ENCODE measurements at regions not wholly inside any gene's neighbourhood (a gene's known extent, or its start where the extent isn't known, plus 50 kb on each side); places are given as distances from the start of the nearest gene placed in this dataset.
A peak's percentile ranks its signal among the peaks of the same experiment; 100 is the strongest.

DNA sequence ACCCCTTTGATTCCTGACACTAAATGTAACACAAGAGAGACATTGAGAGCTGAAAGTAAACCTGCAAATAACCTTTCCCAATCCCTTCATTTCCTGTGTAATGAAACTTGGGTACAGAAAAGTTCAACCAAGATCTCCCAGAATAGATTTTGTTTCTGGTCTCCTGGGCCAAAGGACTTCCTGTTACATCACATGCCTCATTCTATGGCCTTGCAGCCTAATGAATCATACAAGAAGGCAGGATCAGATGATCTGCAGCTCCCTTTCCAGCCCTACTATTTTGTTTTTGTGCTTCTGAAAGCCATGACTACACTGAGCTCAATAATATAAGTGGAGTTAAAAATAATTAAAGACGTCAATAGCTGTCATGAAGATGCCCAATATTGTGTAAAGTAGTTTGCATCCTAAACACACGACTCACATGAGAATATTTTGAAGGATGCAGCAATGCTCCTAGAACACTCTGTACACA, 73.4 kb upstream of the NOX3 start:
- H3K4me1 Mint-ChIP-seq, result peaks cover 13% of the 10 kb centered on the region
- peaks cover 11% of the 10 kb centered on the region for H3K36me3 Mint-ChIP-seq (ENCODE audit: low read depth)
- no peak overlapping the region for H3K4me3 Mint-ChIP-seq
- no peak for TF ChIP-seq CTCF (conservative IDR thresholded peaks at IDR 0.05)
- peak overlapping the region; percentile 23 for H3K27ac Mint-ChIP-seq (ENCODE audit: unreplicated experiment)
- no peaks in the 10 kb centered on the region for H3K27me3 Mint-ChIP-seq (ENCODE audit: low read depth)
- DNase-seq (ENCODE audit: low read depth, low spot score), result no peak
- H3K9me3 Mint-ChIP-seq, result peaks cover 7% of the 10 kb centered on the region

- H3K4me3 Mint-ChIP-seq, result no peak overlapping the region
- H3K4me1 Mint-ChIP-seq, result peaks cover 19% of the 10 kb centered on the region
- no peak for DNase-seq (ENCODE audit: low read depth, low spot score)
- no peak overlapping the region for H3K27ac Mint-ChIP-seq (ENCODE audit: unreplicated experiment)
- H3K36me3 Mint-ChIP-seq (ENCODE audit: low read depth), result peaks cover 11% of the 10 kb centered on the region
- no peak for TF ChIP-seq CTCF (conservative IDR thresholded peaks at IDR 0.05)
- H3K27me3 Mint-ChIP-seq (ENCODE audit: low read depth), result no peaks in the 10 kb centered on the region
- peaks cover 10% of the 10 kb centered on the region for H3K9me3 Mint-ChIP-seq
These were observed 72.7 kb upstream of the NOX3 start for GRCh38 chr6:155528335-155528734.

- no peaks in the 10 kb centered on the region for H3K27me3 Mint-ChIP-seq (ENCODE audit: low read depth)
- H3K27ac Mint-ChIP-seq (ENCODE audit: unreplicated experiment), result no peak overlapping the region
- TF ChIP-seq CTCF (conservative IDR thresholded peaks at IDR 0.05), result no peak
- H3K9me3 Mint-ChIP-seq, result peaks cover 13% of the 10 kb centered on the region
- H3K36me3 Mint-ChIP-seq (ENCODE audit: low read depth), result peaks cover 11% of the 10 kb centered on the region
- H3K4me3 Mint-ChIP-seq, result no peak overlapping the region
- peaks cover 19% of the 10 kb centered on the region for H3K4me1 Mint-ChIP-seq
- no peak for DNase-seq (ENCODE audit: low read depth, low spot score)
These were observed 71.8 kb upstream of the NOX3 start for GRCh38 chr6:155527443-155527842.

DNA sequence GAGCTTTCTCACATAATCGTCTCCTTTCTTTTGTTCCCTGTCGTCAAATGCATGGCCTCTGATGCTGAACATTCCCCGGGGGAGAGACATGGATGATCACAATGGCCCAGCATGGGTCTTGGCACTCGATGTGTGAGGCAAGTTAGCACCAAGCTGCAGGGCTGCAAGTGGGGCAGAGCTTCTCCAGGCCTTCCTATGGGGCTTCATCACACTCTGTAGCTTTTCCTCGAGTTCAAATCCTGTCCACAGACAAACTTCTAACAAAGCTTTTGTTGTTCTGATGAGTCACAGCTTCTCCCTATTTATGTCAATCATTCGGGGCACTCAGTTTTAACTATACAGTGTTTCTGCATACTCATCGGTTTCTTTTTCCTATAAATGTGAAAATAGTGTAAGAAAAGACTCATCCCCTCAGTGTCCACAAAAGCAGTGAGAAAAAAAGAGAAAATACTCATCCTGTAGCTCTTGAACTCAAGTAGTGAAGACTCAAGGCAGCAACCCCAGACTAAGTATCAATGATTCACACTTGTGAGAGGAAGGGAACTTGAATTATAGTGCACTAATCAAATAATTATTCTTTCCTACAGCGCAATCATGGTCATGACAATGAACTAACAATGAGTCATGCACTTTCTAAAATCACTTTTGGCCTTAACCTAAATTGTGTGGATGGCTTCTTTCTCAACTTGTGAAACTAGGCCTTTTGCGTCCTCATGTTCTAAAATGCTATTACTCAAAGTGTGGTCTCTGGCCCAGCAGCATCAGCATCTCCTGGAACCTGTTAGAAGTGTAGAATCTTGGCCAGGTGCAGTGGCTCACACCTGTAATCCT, 68.4 kb upstream of the NOX3 start:
- no peak for DNase-seq (ENCODE audit: low read depth, low spot score)
- Mint-ChIP-seq H3K4me3 (no peak overlapping the region), H3K4me1 (peaks cover 31% of the 10 kb centered on the region), H3K36me3 (ENCODE audit: low read depth) (peaks cover 8% of the 10 kb centered on the region), H3K9me3 (peaks cover 11% of the 10 kb centered on the region), H3K27me3 (ENCODE audit: low read depth) (no peaks in the 10 kb centered on the region), H3K27ac (ENCODE audit: unreplicated experiment) (peak overlapping the region; percentile 47)
- TF ChIP-seq CTCF (conservative IDR thresholded peaks at IDR 0.05), result no peak

DNA sequence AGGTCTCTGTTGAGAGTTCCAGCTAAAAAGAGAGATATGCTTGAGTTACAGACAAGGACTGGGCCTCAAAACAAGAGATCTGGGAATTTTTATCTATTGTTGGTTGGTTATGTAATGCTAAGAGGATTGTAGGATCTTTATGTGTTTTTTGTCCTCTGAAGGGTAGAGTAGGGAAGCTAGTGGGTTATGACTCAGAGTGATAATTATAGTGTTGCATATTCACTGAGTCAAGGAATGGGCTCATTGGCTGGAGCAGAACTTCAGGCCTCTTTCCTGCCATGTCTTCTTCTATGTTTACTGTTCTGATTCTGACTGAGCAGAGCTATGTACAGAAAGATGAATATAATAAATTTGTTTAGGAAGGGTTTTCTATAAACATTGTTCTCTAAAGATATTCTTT, 66.1 kb upstream of the NOX3 start:
- no peak overlapping the region for H3K4me3 Mint-ChIP-seq
- TF ChIP-seq CTCF (conservative IDR thresholded peaks at IDR 0.05), result no peak
- H3K9me3 Mint-ChIP-seq, result peaks cover 8% of the 10 kb centered on the region
- DNase-seq (ENCODE audit: low read depth, low spot score), result no peak
- no peaks in the 10 kb centered on the region for H3K27me3 Mint-ChIP-seq (ENCODE audit: low read depth)
- peaks cover 33% of the 10 kb centered on the region for H3K4me1 Mint-ChIP-seq
- peaks cover 4% of the 10 kb centered on the region for H3K36me3 Mint-ChIP-seq (ENCODE audit: low read depth)
- no peak overlapping the region for H3K27ac Mint-ChIP-seq (ENCODE audit: unreplicated experiment)
